ENCODE measurements at regions not wholly inside any gene's neighbourhood (a gene's known extent, or its start where the extent isn't known, plus 50 kb on each side); places are given as distances from the start of the nearest gene placed in this dataset.
A peak's percentile ranks its signal among the peaks of the same experiment; 100 is the strongest.
"Not testable (repeated sequence)": the region's sequence is repeated elsewhere in the genome, so short reads cannot be mapped to it uniquely, and the experiment has no call there.

GRCh38 chr4:107452717-107453630 lies 267.1 kb downstream of the PAPSS1 start:
- no peaks in the 10 kb centered on the region for H3K4me1 ChIP-seq (ENCODE audit: low read depth)
- H3K36me3 ChIP-seq = no peaks in the 10 kb centered on the region
- TF ChIP-seq CTCF (IDR thresholded peaks at IDR 0.05; ENCODE audit: low read depth, low read length) = no peak
- no peaks in the 10 kb centered on the region for H3K27me3 ChIP-seq
- H3K9me3 ChIP-seq (ENCODE audit: low read depth) = no peaks in the 10 kb centered on the region
- H3K4me3 ChIP-seq = no peak overlapping the region
- H3K27ac ChIP-seq = no peak overlapping the region
- DNase-seq (ENCODE audit: low read depth in 1 of 2, low spot score in 1 of 2) = peak in 1 of 2 donors; percentile 6

DNA sequence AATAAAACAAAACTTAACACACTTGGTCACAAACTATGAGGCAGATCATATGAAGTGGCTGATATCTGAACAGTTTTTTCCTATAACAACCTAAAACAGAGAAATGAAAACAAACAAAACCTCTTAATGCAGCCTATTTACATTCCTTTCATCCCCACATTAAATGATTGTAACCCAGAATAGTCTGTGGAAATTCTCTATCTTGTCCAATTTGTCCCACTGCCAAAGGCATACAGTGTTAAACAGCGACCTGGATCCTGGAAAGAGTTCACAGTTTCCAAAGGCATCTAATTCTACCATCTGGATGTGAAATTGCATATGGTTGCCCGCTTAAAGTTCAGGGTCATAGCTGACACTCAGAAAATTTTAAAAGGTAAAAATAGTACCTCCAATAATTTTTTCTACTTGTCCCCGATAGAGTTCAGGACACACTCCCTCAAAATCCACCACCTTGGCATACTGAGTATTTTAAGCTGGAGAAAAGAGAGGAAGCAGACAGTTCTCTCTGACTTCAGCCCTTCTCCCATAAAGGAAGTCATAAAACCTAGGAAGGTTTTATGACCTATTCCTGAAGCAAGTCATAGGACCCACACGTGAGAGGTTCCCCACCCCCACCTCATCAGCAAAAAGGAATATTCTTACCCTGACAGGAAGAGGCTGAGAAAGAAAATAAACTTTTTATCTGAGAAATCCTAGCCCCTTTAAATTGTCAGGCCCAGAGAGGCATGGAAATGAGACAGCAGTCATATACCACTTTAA lies 270.2 kb downstream of the PAPSS1 start:
- no peaks in the 10 kb centered on the region for H3K36me3 ChIP-seq
- no peak for TF ChIP-seq CTCF (IDR thresholded peaks at IDR 0.05; ENCODE audit: low read depth, low read length)
- H3K9me3 ChIP-seq (ENCODE audit: low read depth) = no peaks in the 10 kb centered on the region
- H3K4me3 ChIP-seq = no peak overlapping the region
- no peaks in the 10 kb centered on the region for H3K27me3 ChIP-seq
- H3K27ac ChIP-seq = no peak overlapping the region
- H3K4me1 ChIP-seq (ENCODE audit: low read depth) = no peaks in the 10 kb centered on the region
- DNase-seq (ENCODE audit: low read depth in 1 of 2, low spot score in 1 of 2) = no peak

DNA sequence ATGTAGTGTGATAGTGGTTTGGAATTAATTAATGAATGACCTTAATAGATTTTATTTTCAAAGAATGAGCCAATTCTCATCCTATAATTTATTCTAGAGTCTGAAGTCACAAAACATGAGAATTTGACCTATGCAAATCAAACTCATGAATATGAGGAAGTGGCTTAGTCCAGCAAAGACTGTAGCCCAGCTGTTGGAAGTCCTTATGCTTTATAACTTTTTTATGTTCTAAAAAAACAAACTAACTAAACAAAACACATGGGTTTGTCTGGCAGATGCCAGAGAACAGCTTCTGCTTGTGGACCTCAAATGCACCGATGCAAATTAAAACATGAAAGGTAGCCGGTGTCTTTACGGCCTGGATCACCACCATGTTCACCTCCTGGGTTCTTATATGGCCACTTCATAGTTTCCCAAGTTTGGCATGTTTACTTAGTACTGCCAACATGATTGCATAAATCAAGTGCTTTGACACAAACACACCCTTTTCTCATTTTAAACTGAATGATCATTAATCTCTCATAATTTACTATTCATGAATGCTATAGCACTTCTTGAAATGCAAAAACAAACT lies 277.4 kb downstream of the PAPSS1 start:
- no peak for TF ChIP-seq CTCF (IDR thresholded peaks at IDR 0.05; ENCODE audit: low read depth, low read length)
- Histone ChIP-seq H3K36me3 (no peaks in the 10 kb centered on the region), H3K4me1 (ENCODE audit: low read depth) (no peaks in the 10 kb centered on the region), H3K27ac (no peak overlapping the region), H3K9me3 (ENCODE audit: low read depth) (no peaks in the 10 kb centered on the region), H3K4me3 (no peak overlapping the region), H3K27me3 (no peaks in the 10 kb centered on the region)
- no peak for DNase-seq (ENCODE audit: low read depth in 1 of 2, low spot score in 1 of 2)

- H3K36me3 ChIP-seq = no peaks in the 10 kb centered on the region
- no peaks in the 10 kb centered on the region for H3K9me3 ChIP-seq (ENCODE audit: low read depth)
- H3K27me3 ChIP-seq = no peaks in the 10 kb centered on the region
- TF ChIP-seq CTCF (IDR thresholded peaks at IDR 0.05; ENCODE audit: low read depth, low read length) = no peak
- H3K4me1 ChIP-seq (ENCODE audit: low read depth) = no peaks in the 10 kb centered on the region
- H3K27ac ChIP-seq = no peak overlapping the region
- no peak for DNase-seq (ENCODE audit: low read depth in 1 of 2, low spot score in 1 of 2)
- H3K4me3 ChIP-seq = no peak overlapping the region
Observed at GRCh38 chr4:107439401-107439800, 280.6 kb downstream of the PAPSS1 start.

DNA sequence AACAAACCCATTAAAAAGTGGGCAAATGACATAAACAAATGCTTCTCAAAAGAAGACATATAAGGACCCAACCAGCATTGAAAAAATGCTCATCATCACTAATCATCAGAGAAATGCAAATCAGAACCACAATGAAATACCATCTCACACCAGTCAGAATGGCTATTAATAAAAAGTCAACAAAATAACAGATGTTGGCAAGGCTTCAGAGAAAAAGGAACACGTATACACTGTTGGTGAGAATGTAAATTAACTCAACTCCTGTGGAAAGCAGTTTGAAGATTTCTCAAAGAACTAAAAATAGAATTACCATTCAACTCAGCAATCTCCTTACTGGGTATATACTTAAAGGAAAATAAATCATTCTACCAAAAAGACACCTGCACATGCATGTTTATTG lies 283.6 kb downstream of the PAPSS1 start:
- not testable (repeated sequence) for H3K4me1 ChIP-seq (ENCODE audit: low read depth); H3K27me3 ChIP-seq

More for the DNA sequence above, 283.6 kb downstream of the PAPSS1 start:
- H3K9me3 ChIP-seq (ENCODE audit: low read depth); H3K4me3 ChIP-seq; H3K36me3 ChIP-seq; DNase-seq (ENCODE audit: low read depth in 1 of 2, low spot score in 1 of 2); H3K27ac ChIP-seq: not testable (repeated sequence)
